UCSD-AML1 (cell line): ENCODE measurements at regions not wholly inside any gene's neighbourhood (a gene's known extent, or its start where the extent isn't known, plus 50 kb on each side); places are given as distances from the start of the nearest gene placed in this dataset.
"Not testable (repeated sequence)": the region's sequence is repeated elsewhere in the genome, so short reads cannot be mapped to it uniquely, and the experiment has no call there.

Experiments used
- DNase-seq: peaks from one replicate; lab custom pipeline; 2025; ENCODE audit not compliant: unreplicated experiment; lab: John Stamatoyannopoulos, UW

DNA sequence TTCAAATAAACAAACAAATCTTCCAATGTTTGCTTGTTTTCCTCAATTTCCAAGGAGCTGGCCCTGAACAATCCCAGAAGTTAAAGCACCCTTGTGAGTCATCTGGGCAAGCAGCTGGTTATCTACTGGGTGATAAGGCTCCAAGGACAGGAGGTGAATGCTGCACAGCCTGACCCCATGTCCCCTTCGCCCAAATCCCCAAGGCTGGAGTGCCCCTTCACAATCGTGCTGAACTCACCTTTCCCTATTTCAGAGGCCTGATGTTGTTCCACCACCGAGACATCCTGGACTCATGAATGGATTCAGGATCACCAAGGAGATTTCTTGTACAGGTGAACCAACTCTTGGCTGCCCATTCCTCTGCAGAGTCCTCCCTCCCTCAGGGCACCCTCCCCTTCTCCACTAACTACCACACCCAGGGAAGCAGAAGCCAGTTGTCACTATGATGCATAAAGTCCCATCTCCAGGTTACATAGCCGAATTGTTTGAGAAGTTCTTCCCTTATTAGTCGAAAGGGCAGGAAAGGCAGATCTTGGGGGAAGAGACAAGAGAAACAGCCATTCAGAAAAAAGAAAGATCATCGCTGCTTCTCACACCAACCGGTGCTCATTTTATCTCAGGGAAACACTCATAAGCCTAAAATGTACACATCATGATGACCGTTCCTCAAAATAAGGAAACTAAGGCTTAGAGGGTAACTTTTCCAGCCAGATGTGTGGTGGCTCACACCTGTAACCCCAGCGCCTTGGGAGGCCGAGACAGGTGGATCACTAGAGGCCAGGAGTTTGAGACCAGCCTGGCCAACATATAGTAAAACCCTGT is 138.8 kb upstream of the RREB1 start:
- DNase-seq = no peak

DNA sequence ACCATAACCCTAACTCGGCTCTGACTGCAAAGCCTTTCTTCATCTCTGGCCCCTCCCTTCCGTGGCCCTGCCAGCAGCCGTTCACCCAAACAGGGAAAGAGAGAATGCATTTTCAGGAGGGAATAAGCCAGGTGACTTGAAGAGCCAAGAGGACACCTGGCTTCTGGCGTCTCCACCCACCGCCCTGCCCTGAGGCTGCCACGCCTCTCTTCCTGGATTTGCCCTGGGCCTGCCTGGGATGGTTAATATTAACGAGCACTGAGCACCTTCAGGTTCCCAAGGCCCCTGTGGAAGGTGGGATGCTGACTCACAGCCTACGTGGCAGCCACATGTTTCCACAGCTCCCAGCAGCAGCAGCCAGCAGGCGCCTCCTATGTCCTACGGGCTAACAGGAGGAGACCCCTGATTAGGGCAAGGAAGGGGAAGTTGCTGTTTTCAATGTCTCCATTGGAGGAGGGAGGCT is 138.0 kb upstream of the RREB1 start:
- DNase-seq = no peak

DNA sequence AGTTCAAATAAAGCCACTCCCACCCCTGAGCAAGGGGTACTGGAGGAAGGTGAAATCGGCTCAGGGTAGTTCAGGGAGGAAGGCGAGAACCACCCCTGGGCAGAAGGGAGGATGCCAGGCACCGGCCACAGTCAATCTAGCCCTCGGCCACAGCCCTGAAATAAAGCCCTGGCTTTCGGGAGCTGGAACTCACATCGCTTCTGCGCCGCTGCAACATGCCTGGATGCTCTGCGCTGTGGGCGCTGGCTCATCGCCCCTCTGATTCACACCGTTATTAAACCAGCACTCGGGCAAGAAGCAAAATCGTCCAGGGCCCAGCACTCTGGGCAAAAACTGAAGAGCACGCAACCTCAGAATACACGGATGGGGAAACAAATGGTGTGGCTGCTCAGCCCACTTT is 136.9 kb upstream of the RREB1 start:
- DNase-seq = no peak

DNA sequence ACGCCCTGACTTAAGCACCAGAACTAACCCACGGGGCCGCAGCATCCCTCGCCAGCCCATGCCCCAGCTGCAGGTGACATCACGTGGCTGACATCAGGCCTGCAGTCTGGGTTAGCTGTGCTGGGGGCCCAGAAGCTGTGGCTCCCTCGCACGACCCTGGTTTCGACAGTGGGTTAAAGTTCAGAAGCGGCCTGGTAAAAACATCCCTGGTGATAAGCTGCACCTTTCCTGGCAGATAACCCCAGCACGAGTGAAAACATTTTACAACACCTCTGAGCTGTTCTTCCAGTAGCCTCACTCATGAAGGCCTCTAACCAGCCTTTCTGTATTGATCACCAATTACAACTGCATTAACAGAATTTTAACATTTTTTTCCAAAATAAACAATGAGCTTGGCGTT is 136.4 kb upstream of the RREB1 start:
- no peak for DNase-seq

DNA sequence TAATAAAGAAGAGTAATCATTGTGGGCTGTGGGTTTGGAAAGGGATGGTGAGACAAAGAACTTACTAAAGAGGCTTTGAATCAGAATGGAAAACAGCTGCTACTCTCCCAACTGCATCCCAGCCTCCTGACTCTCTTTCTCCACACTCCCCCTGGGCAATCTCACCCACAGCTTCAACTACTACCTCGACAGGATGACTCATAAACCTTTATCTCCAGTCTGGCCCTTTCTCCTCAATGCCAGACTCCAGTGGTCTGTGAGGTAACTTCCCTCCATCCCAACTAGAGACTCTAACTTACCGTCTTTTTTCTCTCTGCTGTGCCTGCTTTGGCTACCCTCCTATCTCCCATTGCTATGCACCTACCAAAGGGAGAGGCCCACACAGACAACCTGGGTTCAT is 135.3 kb upstream of the RREB1 start:
- DNase-seq = no peak

DNA sequence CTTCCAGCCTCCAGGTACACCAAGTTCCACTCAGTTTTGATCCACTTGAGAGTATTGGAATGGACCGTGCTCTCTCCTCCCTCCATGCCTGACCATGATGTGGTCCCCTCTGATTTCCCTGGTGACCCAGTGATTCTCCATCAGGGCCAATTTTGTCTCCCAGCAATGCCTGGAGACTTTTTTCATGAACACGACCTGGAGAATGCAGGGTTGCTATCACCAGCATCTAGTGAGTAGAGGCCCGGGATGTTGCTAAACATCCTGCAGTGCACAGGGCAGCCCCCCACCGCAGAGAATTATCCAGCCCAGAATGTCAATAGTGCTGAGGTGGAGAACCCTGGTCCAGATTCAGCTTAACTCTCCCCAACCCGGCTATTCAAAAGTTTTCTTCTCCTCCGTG is 134.0 kb upstream of the RREB1 start:
- DNase-seq = no peak

DNA sequence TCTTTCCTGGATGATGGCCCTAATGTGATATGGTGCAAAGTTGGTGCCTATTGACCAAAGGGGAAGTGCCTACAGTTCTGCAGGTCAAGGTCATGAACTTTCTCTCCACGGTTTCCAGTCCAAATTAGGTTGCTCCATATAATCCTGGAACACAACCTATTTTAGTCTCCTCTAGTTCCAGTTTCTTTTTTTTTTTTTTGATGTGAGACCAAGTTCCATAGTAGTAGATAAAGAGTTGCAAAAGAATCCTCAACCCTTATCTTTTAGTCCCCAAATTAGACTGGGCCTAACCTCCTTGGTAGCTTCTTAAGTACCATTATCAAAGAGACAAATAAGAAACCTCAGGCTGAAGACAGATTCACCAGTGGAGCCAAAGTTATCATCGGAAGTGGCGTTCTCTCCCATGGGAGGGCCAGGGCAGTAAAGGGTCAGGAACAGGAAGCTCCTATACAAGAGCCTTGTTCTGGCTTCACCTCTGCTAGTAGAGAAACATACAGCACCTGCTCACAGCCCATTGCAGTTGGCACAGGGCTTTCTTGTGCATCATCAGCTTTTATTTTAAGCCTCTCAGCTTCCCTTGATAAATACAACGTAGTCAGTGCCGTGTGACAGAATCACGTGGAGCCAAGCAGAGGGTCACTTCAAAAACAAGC is 132.2 kb upstream of the RREB1 start:
- no peak for DNase-seq

DNA sequence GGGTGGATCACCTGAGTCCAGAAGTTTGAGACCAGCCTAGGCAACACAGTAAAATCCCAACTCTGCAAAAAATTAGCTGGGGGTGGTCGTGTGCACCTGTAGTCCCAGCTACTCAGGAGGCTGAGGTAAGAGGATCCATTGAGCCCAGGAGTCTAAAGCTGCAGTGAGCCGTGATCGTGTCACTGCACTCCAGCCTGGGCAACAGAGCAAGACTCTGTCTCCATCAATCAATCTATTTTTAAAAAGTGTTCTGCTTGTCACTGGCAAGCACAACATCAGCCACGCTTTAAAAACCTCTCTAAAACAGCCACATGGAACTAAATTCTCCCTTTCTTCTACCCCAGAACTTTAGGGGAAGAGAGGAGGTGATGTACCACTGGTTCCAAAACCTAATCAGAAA is 131.6 kb upstream of the RREB1 start:
- no peak for DNase-seq

DNA sequence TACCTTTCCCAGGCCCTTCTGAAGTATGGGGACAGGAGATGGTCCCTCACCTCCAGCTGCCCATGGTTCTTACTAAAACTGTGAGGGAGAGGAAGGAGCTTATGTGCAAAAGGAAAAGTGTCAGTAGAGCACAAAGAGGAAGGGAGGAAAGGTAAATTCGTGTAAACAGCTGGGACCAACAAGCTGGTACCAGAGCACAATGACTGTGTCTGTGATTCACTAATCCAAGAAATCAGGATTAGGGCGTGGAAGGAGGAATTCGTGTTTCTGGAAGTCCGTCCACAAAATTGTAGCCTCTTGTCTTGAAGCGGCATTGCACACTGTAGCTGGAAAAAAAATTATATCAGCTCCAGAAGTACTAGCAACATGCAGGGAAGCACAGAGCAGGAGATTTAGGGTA is 129.0 kb upstream of the RREB1 start:
- DNase-seq = no peak

DNA sequence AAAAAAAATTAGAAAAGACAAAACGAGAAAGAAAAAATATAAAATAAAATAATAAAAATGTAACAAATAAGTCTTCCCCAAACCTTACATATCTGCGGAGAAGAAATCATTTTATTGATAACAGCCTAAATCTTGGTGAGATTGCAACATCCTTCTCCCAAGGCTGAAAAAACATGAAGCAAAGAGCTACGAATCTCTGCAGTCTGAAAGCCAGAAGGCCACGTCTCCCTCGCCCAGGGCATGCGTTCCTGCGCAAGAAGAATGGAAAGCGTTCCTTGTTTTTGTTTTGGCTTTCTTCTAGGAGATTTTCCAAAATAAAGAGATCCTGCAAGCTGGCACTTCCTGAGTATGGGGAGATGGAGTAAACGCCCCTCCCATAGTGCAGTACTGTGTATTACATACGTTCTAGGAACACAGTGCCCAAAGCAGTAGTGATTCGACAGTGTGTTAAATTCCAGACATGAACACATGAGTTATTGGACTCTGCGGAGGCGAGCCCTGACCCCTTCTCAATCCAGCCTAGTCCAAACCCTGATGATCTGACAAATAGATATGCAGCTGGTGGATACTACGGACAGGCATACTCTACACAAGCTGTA is 126.7 kb upstream of the RREB1 start:
- no peak for DNase-seq

DNA sequence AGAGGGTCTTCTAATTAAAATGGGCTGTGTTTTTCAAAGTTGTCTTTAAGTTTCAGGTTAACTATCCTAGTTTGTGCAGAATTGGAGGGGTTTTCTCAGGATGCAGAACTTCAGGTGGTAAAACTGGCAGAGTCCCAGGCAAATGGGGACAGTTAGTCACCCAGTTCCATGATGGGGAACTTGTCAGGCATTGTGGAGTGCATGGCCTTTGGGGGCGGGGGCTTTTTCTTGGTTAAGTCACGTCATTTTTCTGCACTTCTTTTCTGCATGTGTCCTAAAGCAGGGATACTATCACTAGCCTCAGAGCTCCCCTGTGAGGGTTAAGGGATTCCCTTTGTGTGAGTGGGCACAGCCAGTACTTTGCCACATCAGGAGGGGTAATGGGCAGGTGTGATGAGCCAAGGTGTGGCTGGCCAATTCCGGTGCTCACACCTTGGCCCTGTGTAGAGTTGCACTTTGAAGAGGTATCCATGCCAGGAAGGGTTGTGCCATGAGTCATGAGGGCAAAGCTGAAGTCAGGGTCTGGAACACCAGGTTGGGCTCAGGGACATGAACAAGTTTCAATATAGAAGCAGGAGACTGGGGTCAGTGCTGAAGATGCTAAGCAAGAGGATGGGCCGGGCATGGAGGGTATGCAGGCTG is 126.0 kb upstream of the RREB1 start:
- DNase-seq = no peak

DNA sequence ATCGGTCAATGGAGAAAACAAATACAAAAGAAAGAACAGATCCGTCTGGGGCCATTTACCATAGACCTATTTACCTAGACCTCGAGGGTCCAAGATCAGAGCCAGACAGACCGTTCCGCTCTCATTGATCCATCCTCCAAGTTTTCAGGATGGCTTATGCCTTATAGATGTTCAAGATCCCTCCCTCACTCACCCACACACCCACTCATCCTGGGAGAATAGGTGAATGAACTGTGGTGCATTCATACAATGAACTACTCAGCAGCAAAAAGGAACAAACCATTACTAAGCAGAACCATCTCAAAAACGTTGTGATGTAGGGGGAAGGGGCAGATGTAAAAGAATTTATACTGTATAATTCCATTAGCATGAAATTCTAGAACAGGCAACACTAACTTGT is 125.1 kb upstream of the RREB1 start:
- no peak for DNase-seq

DNA sequence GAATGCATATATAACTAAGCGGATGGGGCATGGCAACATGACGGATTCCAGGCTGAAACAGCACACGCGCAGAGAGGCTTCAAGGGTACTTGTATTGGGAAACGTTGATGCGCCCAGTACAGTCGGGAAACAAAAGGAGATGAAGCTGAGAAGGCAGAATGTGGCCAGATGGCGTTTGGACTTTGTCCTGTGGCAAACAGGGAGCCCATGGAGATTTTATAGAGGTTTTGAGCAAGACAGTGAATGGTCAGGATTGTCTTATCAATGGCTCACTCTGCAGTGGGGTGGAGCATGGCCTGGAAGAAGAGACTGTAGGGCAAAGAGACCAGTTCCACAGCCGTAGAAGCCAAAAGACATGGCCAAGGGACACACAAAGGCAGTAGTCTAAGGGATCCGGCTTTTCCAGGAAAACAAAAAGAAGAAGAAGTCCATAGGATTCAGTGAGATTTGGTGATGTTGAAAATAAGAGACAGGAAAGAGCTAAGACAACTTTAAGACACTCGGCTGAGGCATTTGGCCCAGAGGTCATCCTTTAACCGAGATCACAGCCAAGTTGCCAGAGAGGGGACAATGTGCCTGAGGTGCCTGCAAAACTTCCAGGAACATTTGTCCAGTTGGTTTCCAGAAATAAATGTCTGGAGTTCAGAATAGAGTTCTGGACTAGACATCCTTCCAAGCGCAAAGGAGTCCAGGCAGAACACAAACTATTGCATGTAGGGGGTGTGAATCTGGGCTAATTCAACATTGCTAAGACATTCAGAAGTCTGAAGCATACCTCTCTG is 123.0 kb upstream of the RREB1 start:
- DNase-seq = no peak

DNA sequence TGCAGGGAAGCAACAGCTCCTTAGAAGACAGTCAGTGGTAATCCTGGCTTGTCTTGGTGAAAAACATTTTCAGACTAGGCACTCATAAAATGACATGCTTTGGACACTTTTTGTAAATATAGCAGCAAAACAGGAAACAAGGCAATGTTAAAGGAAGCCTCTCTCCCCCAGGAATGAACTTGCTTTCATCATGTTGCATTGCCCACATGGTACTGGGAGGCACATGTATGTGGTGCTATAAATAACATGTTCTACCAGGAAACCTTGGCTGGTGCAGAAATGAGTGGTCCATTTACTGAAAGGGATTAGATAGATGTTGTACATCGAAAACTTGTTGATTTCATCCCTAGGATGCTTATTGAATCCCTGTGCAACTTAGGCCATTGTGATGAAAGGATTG is 121.4 kb upstream of the RREB1 start:
- no peak for DNase-seq

DNA sequence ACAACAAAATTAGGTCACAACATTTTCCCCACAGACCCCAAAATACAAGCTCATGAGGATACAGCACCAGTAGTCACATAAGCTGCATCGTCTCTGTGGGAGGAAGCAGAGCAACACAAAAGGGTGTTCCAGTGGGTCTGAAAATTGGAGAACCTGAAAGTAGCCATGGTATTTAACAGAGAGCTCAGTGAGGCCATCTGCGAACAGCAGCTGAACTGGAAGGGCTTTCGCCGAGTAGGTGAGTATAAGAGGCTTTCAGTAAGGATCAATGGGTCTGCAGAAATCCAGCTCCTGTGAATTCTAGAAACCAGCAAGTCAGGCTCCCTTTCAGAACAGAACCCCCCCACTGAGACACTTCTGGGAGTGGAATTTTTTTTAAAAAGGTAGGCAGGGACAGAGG is 120.0 kb upstream of the RREB1 start:
- DNase-seq = no peak

DNA sequence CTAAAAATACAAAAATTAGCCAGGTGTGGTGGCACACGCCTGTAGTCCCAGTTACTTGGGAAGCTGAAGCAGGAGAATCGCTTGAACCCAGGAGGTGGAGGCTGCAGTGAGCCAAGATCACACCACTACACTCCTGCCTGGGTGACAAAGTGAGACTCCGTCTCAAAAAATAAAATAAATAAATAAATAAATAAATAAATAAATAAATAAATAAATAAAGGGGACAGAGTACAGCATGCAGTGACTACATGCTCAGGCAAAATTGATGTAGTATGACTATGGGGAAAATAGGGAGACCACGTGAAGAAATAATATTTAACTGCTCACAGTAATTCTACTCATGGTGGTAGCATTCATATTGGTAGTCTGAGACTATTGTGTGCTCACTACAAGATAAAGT is 117.7 kb upstream of the RREB1 start:
- DNase-seq = not testable (repeated sequence)

DNA sequence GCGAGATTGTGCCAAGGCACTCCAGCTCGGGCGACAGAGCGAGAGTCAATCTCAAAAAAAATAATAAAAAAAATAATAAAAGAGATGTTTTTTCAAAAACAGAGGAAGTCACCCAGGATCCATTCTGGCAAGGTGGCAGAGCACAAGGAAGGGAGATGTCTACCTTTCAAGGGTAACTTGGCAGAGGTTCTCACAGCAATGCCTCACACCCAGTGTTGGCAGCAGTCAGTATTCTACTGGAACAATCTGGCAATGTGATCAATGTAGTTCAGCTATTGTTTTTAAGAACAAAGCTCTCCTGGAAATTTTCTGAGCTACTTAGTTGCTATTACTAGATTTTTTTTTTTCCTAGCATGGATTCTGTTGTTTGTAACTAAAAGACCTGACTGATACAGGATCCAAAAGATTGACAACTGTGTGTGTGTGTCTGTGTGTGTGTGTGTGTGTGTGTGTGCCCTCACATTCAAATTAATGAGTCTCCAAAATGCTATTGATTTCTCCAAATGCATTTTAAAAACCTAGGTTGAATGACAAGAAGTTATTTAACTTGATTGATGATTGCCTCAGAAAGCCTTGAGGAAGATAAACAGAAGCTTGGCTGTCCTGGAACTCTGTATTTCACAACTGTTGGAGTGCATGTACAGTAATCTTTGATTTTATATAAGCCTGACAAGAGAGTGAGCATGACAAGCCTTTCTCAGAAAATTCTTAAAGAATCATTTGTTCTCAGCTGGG is 114.1 kb upstream of the RREB1 start:
- DNase-seq = no peak

DNA sequence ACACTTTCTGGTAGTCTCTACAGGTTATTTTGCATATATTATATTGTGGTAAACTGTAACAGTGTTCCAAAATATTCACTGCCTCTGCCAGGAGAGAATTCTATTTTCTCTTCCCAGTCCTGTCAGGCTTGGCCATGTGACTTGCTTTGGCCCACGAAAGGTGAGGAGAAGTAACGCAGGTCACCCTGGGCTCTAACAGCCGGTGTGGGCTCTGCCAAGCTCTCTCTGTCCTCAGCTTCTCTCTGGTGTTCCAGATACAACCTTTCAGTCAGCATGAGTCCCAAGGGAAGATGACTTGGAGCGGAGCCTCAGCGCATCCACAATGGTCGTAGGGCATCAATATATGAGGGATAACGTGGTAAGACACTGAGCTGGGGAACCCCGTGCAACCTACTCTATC is 113.0 kb upstream of the RREB1 start:
- no peak for DNase-seq

DNA sequence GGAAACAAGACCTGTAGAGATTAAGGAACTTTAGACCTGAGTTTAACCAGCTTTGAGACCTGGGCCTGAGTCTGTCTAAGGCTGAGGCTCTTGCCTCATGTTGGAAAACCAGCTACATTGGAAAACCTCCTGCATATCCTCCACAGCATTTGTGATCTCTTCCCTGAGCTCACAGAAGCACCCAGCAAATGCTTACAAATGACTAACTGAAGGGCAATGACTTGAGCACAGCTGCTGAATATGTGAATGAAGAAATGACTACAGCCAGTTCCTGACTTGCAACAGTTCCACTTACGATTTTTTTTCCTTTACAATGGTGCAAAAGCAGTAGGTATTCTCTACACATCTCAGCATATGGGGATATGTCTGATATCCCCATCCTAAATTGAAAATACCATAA is 112.4 kb upstream of the RREB1 start:
- DNase-seq = no peak

DNA sequence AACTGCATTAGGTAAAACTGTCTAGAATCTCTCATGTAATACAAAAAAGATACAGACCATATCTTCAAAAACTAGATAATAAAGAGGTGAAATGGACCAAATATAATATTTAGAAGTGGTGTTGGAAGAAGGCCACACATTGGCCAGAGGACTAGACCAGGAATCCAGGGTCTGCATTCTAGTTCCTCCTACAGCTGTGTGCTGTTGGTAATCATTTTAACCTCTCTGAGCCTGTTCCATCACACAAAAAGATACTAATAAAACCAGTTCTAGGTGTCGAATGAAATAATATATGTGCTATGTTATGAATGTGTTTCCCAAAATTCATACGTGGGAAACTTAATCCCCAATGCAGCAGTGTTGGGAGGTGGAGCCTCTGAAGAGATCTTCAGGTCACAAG is 111.6 kb upstream of the RREB1 start:
- DNase-seq = no peak
